Activated naive CD8-positive, alpha-beta T cell treated with anti-CD3 and anti-CD28 coated beads, Interleukin-2, amount 50 U/mL, for 16 hours (primary cell): ENCODE measurements at regions not wholly inside any gene's neighbourhood (a gene's known extent, or its start where the extent isn't known, plus 50 kb on each side); places are given as distances from the start of the nearest gene placed in this dataset.

ENCODE experiments used
- DNase-seq: peaks from one replicate; pipeline ENCODE4 v3.0.0-alpha.2; 2020; ENCODE audit warnings: low read depth, low spot score

DNA sequence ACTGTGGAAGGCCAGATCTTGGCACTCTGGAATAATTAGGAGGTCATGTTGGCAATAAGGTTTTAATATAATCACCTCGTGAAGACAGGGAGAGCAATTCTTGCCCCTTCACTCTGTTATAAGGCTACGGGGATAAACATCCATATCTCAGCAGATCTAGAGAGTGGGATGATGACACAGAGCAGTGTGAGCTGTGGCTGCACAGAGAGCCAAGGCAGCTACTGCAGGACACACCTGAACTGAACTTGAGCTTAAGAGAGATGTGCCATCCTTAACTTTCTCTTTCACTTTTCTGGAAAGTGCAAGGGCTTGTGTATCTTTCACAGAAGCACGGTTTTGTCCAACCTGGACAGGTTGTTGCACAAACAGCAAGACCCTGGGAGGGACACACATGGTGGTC is 174.7 kb downstream of the GATA3 start:
- DNase-seq = no peak

- DNase-seq = no peak
Measured at GRCh38 chr10:8230902-8231301, 176.4 kb downstream of the GATA3 start.

- no peak for DNase-seq
Measured at GRCh38 chr10:8233049-8233448, 178.6 kb downstream of the GATA3 start.

DNA sequence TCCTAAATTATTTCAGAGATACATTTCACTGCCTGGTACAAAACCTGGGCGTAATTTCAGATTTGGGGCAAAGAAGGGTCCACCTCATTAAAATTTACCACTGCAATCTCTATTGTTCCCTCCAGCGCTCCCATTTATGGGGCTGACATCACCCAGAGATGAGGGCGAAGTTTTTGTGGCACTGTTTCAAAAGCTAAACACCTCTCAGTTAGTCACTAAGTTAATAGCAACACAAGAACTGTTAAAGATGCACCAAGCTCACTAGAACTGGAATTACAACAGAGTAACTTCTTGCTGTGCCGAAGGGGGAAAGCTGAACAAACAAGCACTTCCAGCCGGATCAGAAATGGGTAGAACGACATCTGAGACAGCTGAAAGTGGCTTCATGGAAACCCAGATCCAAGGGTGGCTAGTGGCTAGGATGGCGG is 179.4 kb downstream of the GATA3 start:
- DNase-seq = no peak

- no peak for DNase-seq
Measured at GRCh38 chr10:8235253-8236027, 181.0 kb downstream of the GATA3 start.

DNA sequence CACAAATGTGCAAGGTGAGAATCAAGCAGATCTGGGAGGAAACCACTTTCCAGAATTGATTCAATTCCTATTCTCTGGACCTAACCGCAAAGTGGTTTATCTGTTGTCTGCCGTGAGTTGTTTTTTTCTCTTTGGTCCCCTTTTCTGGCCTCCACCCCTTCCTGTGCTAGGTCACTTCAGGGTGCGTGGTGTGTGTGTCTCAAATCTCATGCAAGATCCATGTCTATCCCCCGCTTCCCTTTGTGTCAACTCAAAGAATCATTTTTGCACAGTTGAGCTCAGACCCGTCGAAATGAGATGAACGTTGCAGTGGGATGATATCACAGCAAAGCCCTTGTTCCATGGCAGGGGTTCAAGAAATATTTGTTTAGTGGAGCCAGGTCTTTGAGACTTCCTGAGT is 184.5 kb downstream of the GATA3 start:
- no peak for DNase-seq

DNA sequence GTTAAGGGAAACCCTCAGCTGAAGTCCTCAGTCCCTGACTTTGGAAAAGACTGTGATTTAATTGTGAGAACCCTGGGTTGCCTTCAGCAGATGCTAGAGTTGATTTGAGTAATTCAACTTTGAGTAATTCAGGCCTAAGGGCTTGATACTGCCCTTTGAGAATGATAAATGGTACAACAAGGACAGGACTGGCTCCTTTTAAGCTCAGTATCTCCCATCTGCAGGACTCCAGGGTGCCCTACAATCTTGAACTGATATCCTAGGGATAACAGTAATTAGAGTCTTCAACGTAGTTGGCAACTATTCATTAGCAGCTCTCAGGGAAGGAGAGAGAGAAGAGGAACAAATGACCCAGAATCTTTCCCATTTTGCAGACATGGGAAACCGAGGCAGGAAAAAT is 186.4 kb downstream of the GATA3 start:
- no peak for DNase-seq

- no peak for DNase-seq
Measured at GRCh38 chr10:8242295-8242872, 187.9 kb downstream of the GATA3 start.

DNA sequence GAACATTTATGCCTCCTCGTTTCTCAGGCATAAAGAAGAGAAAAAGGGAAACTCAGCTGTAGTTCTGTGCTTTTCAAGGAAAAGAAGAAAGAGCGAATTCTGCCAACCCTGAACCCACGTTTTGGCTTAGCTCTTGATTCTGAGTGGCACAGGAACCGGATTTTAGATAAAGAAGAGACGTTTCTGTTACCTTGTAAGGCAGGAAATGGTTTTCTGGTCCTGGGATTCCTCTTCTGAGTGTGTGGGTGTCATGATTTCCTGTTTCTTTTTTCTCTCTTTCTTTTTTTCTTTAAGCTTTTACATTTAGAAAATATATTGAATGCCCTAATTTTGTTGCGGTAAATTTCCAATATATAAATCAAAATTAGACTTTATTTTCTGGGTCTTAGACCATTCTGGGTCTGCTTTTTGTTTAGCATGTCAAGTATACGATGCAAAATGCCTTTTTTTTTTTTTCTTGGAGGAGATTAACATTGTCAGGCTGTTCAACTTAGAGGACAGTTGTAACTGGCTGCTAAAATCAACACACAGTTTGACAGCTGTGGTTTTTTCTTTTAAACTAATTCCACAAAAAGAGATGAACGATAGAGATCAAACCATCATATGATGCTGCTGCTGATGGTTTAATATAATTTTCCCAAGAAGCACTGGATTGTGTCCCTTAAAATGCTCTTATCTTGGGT is 190.8 kb downstream of the GATA3 start:
- DNase-seq = no peak

- DNase-seq = no peak
Measured at GRCh38 chr10:8245814-8246142, 191.3 kb downstream of the GATA3 start.

GRCh38 chr10:8246548-8246947 is 192.1 kb downstream of the GATA3 start:
- DNase-seq = no peak

- no peak for DNase-seq
Measured at GRCh38 chr10:8247191-8247590, 192.7 kb downstream of the GATA3 start.

GRCh38 chr10:8248868-8249267 is 194.4 kb downstream of the GATA3 start:
- no peak for DNase-seq

DNA sequence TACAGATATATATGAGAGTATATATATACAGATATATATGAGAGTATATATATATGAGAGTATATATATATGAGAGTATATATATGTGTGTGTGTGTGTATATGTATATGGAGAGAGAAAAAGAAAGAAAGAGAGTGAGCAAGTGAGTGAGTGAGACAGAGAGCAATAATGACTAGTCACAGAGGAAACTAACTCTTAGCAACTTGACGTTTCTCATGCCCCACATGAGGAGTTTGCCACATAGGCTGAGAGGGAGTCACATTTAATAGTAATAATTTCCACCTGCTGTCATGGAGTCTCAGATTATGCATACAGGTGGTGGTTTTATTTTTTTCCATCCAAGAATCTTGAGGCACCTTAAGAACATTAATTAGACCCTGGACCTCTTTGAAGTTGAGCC is 199.9 kb downstream of the GATA3 start:
- no peak for DNase-seq

DNA sequence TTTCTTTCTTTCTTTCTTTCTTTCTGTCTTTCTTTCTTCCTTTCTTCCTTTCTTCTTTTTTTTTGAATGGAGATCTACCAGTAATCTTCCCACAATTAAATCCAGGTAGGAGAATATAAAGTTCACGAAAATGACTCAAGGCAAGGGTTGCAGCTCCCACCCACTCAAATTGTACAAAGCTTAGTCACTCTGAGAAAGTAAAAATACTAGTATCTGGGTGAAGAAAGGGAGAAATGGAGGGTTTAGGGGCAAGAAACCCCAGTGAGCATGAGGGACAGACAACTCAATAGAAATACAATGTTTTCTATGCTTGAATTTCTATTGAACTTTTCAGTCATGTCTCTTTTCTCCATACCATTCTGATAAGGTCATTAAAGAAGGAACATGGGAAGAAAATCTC is 200.8 kb downstream of the GATA3 start:
- DNase-seq = no peak

DNA sequence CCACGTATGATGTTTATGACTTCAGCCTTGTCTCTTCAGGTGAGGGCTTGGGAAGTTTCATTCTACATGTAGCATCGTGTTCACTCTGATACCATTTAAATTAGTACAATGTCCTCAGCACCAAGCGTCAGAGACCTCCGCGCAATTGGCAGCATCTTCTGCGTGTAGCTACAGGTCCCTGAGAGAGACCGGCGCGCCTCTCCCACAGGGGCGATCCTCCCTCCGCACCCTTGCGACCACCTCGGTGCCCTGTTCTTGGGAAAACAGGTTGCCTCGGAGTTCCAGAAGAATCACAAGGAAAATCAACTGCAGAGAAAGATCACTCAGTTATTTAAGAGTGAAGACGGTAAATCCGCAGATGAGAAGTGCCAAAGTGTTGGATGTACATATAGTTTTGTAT is 206.2 kb downstream of the GATA3 start:
- no peak for DNase-seq

DNA sequence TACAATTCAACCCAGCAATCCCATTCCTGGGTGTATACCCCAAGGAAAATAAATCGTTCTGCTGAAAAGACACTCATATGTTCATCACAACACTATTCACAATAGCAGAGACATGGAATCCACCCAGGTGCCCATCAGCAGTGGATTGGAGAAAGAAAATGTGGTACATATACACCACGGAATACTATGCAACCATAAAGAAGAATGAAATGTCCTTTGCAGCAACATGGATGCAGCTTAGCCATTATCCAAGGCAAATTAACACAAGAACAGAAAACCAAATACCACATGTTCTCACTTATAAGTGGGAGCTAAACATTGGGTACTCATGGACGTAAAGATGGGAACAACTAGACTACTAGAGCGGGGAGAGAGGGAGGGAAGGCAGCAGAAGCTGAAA is 207.8 kb downstream of the GATA3 start:
- no peak for DNase-seq

DNA sequence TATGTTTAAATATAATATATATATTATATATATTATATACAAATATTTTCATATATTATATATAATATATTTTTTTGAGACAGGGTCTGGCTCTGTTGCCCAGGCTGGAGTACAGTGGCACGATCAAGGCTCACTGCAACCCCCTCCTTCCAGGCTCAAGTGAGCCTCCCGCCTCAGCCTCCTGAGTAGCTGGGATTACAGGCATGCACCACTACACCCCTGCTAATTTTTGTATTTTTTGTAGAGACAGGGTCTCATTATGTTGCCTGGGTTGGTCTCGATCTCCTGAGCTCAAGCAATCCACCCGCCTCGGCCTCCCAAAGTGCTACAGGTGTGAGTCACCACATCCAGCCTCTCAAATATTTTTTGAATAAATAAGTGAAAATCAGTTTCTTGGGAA is 215.5 kb downstream of the GATA3 start:
- DNase-seq = no peak

DNA sequence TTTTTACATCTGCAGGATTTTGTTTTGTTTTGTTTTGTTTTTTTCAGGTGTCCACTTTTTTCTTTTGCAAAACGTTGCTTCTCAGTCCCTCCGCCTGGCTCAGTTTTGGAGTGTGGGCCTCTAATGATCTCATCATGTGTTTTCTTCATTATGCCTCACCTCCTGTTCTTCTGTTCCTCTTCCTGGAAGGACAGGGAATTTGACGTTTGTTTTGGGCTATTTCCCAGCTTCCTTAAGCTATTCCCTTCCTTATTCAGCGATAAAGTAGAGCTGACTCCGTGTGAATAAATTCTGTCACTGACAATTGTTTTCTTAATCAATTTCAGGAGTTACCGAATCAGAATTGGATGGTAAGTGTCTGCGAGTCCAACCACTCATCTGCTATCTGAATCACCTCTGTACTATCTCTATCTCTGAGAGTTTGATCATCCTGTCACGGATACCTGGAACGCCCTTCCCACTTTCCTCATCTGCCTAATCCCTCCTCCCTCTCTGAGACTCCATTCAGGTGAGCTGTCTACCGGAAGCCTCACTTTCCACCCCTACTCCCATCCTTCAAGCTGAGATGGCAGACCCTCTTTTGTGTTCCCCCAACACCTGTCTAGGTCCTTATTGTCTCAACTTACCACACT is 218.4 kb downstream of the GATA3 start:
- no peak for DNase-seq

DNA sequence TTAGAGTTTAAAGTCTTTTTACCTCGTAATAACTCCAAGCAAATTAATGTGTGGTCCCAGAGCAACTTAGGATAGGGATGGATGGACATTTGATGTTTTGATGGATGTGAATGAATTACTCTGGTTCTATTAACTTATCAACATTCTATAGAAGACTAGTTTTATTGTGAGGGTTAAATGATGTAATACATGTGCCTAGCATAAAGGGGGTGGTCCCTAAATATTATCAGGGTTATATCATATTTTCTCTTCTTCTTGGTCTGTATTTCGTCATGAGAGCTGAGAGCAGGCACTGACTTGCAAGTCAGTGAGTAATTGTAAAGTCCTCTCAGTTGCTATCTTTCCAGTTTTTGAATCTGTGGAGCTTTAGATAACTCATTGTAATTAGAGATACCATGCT is 219.3 kb downstream of the GATA3 start:
- no peak for DNase-seq

- no peak for DNase-seq
Measured at GRCh38 chr10:8275911-8276310, 221.4 kb downstream of the GATA3 start.

GRCh38 chr10:8278099-8278498 is 223.6 kb downstream of the GATA3 start:
- DNase-seq = no peak

- no peak for DNase-seq
Measured at GRCh38 chr10:8279598-8279997, 225.1 kb downstream of the GATA3 start.
